ENCODE measurements at regions not wholly inside any gene's neighbourhood (a gene's known extent, or its start where the extent isn't known, plus 50 kb on each side); places are given as distances from the start of the nearest gene placed in this dataset.
"Not testable (repeated sequence)": the region's sequence is repeated elsewhere in the genome, so short reads cannot be mapped to it uniquely, and the experiment has no call there.

DNA sequence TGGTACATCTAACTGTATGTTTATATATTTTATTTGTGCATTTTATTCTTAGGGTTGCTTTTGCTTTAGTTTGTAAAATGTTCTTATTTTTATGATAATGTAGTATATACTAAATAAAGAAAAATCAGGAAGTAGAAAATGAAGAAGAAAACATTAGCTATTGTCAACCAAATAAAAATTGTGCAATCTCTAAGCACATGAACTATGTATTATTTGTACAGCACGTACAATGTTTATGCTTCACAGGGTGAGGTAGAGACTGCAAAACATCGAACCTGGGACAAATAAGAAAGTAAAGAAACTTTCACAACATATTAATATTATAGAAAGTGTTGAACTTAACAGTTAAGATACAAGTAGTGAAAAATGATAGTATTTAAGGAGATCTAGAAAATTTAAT is 123.0 kb downstream of the ZNF92 start:
- DNase-seq (ENCODE audit: low spot score); H3K36me3 ChIP-seq (replicated peaks in 1 of 2; ENCODE audit: control insufficient read depth in 1 of 2, insufficient read depth in 2 of 2, low read length in 2 of 2); H3K9ac ChIP-seq (ENCODE audit: insufficient read depth, low read depth, low read length); intact Hi-C loops (cut with micrococcal nuclease; ENCODE audit: unreplicated experiment); H4K20me1 ChIP-seq (ENCODE audit: insufficient read depth, low read length); BruUV-seq (replicated peaks); H2AFZ ChIP-seq (ENCODE audit: low read length); H3K4me2 ChIP-seq (ENCODE audit: low read depth, low read length); H3K27me3 ChIP-seq (ENCODE audit: control insufficient read depth in 1 of 2, insufficient read depth in 2 of 2, low read length in 2 of 2); H3K4me3 ChIP-seq (replicated peaks in 1 of 3; ENCODE audit: insufficient read depth in 1 of 3, low read depth in 2 of 3, low read length in 3 of 3); ATAC-seq; FAIRE-seq; in situ Hi-C loops (cut with HindIII; ENCODE audit: extremely low pct_ligation_motif_present, low pct_unique_long_range_greater_than_20kb); CTCF ChIA-PET (ENCODE audit: low intra/inter-chr PET ratio, low total read pairs); H3K27ac ChIP-seq (ENCODE audit: extremely low read length, insufficient read depth, low read length); H3K79me2 ChIP-seq (ENCODE audit: insufficient read depth, low read length); H3K4me1 ChIP-seq (ENCODE audit: insufficient read depth, low read length); POLR2A ChIA-PET; H3K9me3 ChIP-seq (ENCODE audit: low read length); TF ChIP-seq SOX13, FOXP1 (IDR thresholded peaks at IDR 0.05): not testable (repeated sequence)
- 4% methylated on average over 2 of the region's 2 CpGs for WGBS (ENCODE audit: low lambda C conversion rate)
- TF ChIP-seq SOX13 (CRISPR knock-in tag; conservative IDR thresholded peaks at IDR 0.05 in 1 of 2, IDR thresholded peaks at IDR 0.05 in 1 of 2) (peak in 1 of 2 experiments; percentile 75; a peak in 1 of 4 replicates), THAP11 (CRISPR knock-in tag; IDR thresholded peaks at IDR 0.05) (0 out of 2 replicates have a peak, but pooled peaks have one; percentile 12), ELF3 (CRISPR knock-in tag; IDR thresholded peaks at IDR 0.05) (peak; percentile 61; the same call in 1 of the 2 replicates), CEBPB (IDR thresholded peaks at IDR 0.05; ENCODE audit: borderline replicate concordance, low read depth, low read length) (peak; percentile 75), FOXA3 (CRISPR knock-in tag; IDR thresholded peaks at IDR 0.05) (peak; percentile 46), GATAD2A (CRISPR knock-in tag; IDR thresholded peaks at IDR 0.05) (peak; percentile 62; the same call in 1 of the 2 replicates), MIER3 (CRISPR knock-in tag; IDR thresholded peaks at IDR 0.05; ENCODE audit: borderline replicate concordance) (0 out of 2 replicates have a peak, but pooled peaks have one; percentile 15), CEBPG (CRISPR knock-in tag; IDR thresholded peaks at IDR 0.05) (peak; percentile 78), FOXP1 (CRISPR knock-in tag; IDR thresholded peaks at IDR 0.05) (peak; percentile 79), SAP130 (CRISPR knock-in tag; IDR thresholded peaks at IDR 0.05; ENCODE audit: low read depth) (peak; percentile 27; the same call in 1 of the 2 replicates), SOX5 (CRISPR knock-in tag; IDR thresholded peaks at IDR 0.05; ENCODE audit: borderline replicate concordance) (peak; percentile 81; the same call in 1 of the 2 replicates)
- TF ChIP-seq, protein P1, sequence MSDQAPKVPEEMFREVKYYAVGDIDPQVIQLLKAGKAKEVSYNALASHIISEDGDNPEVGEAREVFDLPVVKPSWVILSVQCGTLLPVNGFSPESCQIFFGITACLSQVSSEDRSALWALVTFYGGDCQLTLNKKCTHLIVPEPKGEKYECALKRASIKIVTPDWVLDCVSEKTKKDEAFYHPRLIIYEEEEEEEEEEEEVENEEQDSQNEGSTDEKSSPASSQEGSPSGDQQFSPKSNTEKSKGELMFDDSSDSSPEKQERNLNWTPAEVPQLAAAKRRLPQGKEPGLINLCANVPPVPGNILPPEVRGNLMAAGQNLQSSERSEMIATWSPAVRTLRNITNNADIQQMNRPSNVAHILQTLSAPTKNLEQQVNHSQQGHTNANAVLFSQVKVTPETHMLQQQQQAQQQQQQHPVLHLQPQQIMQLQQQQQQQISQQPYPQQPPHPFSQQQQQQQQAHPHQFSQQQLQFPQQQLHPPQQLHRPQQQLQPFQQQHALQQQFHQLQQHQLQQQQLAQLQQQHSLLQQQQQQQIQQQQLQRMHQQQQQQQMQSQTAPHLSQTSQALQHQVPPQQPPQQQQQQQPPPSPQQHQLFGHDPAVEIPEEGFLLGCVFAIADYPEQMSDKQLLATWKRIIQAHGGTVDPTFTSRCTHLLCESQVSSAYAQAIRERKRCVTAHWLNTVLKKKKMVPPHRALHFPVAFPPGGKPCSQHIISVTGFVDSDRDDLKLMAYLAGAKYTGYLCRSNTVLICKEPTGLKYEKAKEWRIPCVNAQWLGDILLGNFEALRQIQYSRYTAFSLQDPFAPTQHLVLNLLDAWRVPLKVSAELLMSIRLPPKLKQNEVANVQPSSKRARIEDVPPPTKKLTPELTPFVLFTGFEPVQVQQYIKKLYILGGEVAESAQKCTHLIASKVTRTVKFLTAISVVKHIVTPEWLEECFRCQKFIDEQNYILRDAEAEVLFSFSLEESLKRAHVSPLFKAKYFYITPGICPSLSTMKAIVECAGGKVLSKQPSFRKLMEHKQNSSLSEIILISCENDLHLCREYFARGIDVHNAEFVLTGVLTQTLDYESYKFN (CRISPR knock-in tag; conservative IDR thresholded peaks at IDR 0.05) = 0 out of 2 replicates have a peak, but pooled peaks have one; percentile 22
- TF ChIP-seq, protein P2, sequence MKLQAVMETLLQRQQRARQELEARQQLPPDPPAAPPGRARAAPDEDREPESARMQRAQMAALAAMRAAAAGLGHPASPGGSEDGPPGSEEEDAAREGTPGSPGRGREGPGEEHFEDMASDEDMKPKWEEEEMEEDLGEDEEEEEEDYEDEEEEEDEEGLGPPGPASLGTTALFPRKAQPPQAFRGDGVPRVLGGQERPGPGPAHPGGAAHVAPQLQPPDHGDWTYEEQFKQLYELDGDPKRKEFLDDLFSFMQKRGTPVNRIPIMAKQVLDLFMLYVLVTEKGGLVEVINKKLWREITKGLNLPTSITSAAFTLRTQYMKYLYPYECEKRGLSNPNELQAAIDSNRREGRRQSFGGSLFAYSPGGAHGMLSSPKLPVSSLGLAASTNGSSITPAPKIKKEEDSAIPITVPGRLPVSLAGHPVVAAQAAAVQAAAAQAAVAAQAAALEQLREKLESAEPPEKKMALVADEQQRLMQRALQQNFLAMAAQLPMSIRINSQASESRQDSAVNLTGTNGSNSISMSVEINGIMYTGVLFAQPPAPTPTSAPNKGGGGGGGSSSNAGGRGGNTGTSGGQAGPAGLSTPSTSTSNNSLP (IDR thresholded peaks at IDR 0.05; ENCODE audit: low read depth, low read length) = peak; percentile 31; the same call in 1 of the 2 replicates
- TF ChIP-seq, protein P3, sequence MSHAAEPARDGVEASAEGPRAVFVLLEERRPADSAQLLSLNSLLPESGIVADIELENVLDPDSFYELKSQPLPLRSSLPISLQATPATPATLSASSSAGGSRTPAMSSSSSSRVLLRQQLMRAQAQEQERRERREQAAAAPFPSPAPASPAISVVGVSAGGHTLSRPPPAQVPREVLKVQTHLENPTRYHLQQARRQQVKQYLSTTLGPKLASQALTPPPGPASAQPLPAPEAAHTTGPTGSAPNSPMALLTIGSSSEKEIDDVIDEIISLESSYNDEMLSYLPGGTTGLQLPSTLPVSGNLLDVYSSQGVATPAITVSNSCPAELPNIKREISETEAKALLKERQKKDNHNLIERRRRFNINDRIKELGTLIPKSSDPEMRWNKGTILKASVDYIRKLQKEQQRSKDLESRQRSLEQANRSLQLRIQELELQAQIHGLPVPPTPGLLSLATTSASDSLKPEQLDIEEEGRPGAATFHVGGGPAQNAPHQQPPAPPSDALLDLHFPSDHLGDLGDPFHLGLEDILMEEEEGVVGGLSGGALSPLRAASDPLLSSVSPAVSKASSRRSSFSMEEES (CRISPR knock-in tag; IDR thresholded peaks at IDR 0.05) = 0 out of 2 replicates have a peak, but pooled peaks have one; percentile 40
- TF ChIP-seq, protein P4, sequence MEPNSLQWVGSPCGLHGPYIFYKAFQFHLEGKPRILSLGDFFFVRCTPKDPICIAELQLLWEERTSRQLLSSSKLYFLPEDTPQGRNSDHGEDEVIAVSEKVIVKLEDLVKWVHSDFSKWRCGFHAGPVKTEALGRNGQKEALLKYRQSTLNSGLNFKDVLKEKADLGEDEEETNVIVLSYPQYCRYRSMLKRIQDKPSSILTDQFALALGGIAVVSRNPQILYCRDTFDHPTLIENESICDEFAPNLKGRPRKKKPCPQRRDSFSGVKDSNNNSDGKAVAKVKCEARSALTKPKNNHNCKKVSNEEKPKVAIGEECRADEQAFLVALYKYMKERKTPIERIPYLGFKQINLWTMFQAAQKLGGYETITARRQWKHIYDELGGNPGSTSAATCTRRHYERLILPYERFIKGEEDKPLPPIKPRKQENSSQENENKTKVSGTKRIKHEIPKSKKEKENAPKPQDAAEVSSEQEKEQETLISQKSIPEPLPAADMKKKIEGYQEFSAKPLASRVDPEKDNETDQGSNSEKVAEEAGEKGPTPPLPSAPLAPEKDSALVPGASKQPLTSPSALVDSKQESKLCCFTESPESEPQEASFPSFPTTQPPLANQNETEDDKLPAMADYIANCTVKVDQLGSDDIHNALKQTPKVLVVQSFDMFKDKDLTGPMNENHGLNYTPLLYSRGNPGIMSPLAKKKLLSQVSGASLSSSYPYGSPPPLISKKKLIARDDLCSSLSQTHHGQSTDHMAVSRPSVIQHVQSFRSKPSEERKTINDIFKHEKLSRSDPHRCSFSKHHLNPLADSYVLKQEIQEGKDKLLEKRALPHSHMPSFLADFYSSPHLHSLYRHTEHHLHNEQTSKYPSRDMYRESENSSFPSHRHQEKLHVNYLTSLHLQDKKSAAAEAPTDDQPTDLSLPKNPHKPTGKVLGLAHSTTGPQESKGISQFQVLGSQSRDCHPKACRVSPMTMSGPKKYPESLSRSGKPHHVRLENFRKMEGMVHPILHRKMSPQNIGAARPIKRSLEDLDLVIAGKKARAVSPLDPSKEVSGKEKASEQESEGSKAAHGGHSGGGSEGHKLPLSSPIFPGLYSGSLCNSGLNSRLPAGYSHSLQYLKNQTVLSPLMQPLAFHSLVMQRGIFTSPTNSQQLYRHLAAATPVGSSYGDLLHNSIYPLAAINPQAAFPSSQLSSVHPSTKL (CRISPR knock-in tag; IDR thresholded peaks at IDR 0.05) = peak; percentile 66
